ENCODE measurements at regions not wholly inside any gene's neighbourhood (a gene's known extent, or its start where the extent isn't known, plus 50 kb on each side); places are given as distances from the start of the nearest gene placed in this dataset.

DNA sequence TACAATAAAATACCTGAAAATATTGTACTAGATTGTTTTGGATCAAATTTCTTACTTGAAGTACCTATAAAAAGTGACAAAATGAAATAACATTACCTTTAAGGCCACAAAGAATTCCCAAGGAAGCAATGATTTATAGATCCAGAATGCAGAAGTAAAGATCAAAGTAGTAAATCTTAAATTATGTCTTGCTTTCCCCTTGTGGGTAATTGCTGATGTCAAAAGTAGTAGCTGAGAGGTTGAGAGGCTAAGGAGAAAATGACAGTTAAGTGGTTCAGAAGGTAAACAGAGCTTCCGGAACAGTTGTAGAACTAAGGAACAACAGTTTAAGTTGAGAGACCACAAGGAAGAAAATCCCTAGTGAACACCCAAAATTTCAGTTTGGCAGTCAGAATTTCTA, 358.3 kb downstream of the GABRG1 start:
- H3K27me3 ChIP-seq (replicated peaks in 1 of 2; ENCODE audit: control insufficient read depth in 2 of 2, insufficient read depth in 2 of 2, low read length in 1 of 2) = no peaks in the 10 kb centered on the region
- CTCF ChIA-PET = interaction anchor here (1.2 kb wide), 1 partner anchor 15 kb away, joined by 5 read pairs; no protein-coding TSS in a partner anchor
- SMC1A ChIA-PET (ENCODE audit: uncharacterized antibody, unreplicated experiment) = interaction anchor here (1.5 kb wide), 1 partner anchor 11 kb away, joined by 6 read pairs; no protein-coding TSS in a partner anchor
- H3K4me3 ChIP-seq = no peak overlapping the region
- H3K27ac ChIP-seq (ENCODE audit: control insufficient read depth, insufficient read depth) = no peak overlapping the region
- no peak for ATAC-seq
- no peak overlapping the region for H3K9ac ChIP-seq (ENCODE audit: control insufficient read depth, insufficient read depth, low read length)
- no peaks in the 10 kb centered on the region for H3K4me1 ChIP-seq (ENCODE audit: control insufficient read depth, insufficient read depth, low read length)
- FAIRE-seq = no peak
- H2AFZ ChIP-seq (ENCODE audit: control insufficient read depth, low read depth, low read length) = no peak overlapping the region
- no TSS peak for BruUV-seq (replicated peaks)
- H3K4me2 ChIP-seq (ENCODE audit: control insufficient read depth, insufficient read depth) = no peak overlapping the region
- RAD21 ChIA-PET (ENCODE audit: unreplicated experiment) = no interaction called here
- no peak for DNase-seq (ENCODE audit: low read depth, low spot score)
- POLR2A ChIA-PET = no interaction called here
- no peaks in the 10 kb centered on the region for H3K9me3 ChIP-seq (replicated peaks; ENCODE audit: control insufficient read depth, insufficient read depth, low read length)
- no peaks in the 10 kb centered on the region for H3K79me2 ChIP-seq (ENCODE audit: control insufficient read depth, insufficient read depth, low read length)
- in situ Hi-C loops (cut with MboI) (no loop called here), intact Hi-C loops (cut with micrococcal nuclease; ENCODE audit: unreplicated experiment) (no loop called here)
- H4K20me1 ChIP-seq (ENCODE audit: control insufficient read depth, insufficient read depth) = no peaks in the 10 kb centered on the region
- TF ChIP-seq NR2C1 (IDR thresholded peaks at IDR 0.05) = no peak
- no peak for TF ChIP-seq PAX5 (IDR thresholded peaks at IDR 0.05; ENCODE audit: borderline replicate concordance, low read depth, low read length)
- TF ChIP-seq NFYB (IDR thresholded peaks at IDR 0.05; ENCODE audit: insufficient read depth, low read depth, low read length) = no peak
- no peak for TF ChIP-seq ASH2L (IDR thresholded peaks at IDR 0.05; ENCODE audit: borderline replicate concordance, low read depth)
- TF ChIP-seq LARP7 (IDR thresholded peaks at IDR 0.05) = no peak
- no peak for TF ChIP-seq ESRRA (IDR thresholded peaks at IDR 0.05; ENCODE audit: low read length)
- TF ChIP-seq RUNX3 (IDR thresholded peaks at IDR 0.05; ENCODE audit: low read length) = no peak
- TF ChIP-seq PML (IDR thresholded peaks at IDR 0.05; ENCODE audit: low read length) = no peak
- TF ChIP-seq RELA (IDR thresholded peaks at IDR 0.05; ENCODE audit: borderline replicate concordance, partially characterized antibody) = no peak
- no peaks in the 10 kb centered on the region for H3K36me3 ChIP-seq (ENCODE audit: control insufficient read depth in 2 of 2, insufficient read depth in 2 of 2, low read length in 1 of 2)
- 0% methylated on average over 1 of the region's 1 CpG for WGBS (ENCODE audit: insufficient coverage, insufficient replicate concordance, low lambda C conversion rate, missing lambda C conversion rate)

DNA sequence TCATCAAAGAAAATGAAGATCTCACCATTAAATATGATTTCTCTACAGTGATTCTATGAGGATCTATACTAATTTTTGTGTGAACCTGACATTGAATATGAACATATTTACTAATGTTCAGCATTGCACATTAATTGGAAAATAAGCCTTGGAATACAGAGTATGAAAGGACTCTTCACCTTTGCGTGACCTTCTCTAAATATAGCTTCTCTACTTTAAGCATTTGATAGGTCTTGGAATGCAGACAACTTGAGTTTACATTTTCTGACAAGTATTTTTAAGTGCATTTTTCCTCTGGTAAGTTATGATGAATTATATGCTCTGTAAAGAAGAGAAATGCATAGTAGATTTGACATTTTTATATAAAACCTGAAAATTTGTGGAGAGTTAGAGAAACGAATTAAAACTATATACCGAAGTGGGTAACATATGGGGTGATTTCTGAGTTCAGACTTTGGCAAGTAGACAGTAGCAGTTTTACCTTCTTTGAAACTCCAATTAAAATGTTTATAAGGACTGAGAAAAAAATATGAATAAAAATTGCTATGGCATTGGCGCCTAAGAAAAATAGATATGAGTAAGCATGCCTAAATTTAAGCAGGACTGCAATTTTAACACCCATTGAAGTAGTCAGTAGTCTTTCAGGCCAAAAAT, 371.9 kb downstream of the GABRG1 start:
- H3K79me2 ChIP-seq (ENCODE audit: control insufficient read depth, insufficient read depth, low read length) = no peaks in the 10 kb centered on the region
- POLR2A ChIA-PET = no interaction called here
- H3K4me1 ChIP-seq (ENCODE audit: control insufficient read depth, insufficient read depth, low read length) = no peaks in the 10 kb centered on the region
- FAIRE-seq (no peak), DNase-seq (ENCODE audit: low read depth, low spot score) (no peak), ATAC-seq (no peak)
- RAD21 ChIA-PET (ENCODE audit: unreplicated experiment) = no interaction called here
- intact Hi-C loops (cut with micrococcal nuclease; ENCODE audit: unreplicated experiment) (no loop called here), in situ Hi-C loops (cut with MboI) (no loop called here)
- H3K9me3 ChIP-seq (replicated peaks; ENCODE audit: control insufficient read depth, insufficient read depth, low read length) = no peaks in the 10 kb centered on the region
- H3K4me2 ChIP-seq (ENCODE audit: control insufficient read depth, insufficient read depth) = no peak overlapping the region
- SMC1A ChIA-PET (ENCODE audit: uncharacterized antibody, unreplicated experiment) = no interaction called here
- no peak overlapping the region for H3K9ac ChIP-seq (ENCODE audit: control insufficient read depth, insufficient read depth, low read length)
- WGBS (ENCODE audit: insufficient coverage, insufficient replicate concordance, low lambda C conversion rate, missing lambda C conversion rate) = 35% methylated on average over 4 of the region's 4 CpGs
- H3K4me3 ChIP-seq = no peak overlapping the region
- CTCF ChIA-PET = no interaction called here
- H3K27me3 ChIP-seq (replicated peaks in 1 of 2; ENCODE audit: control insufficient read depth in 2 of 2, insufficient read depth in 2 of 2, low read length in 1 of 2) = no peaks in the 10 kb centered on the region
- no TSS peak for BruUV-seq (replicated peaks)
- no peaks in the 10 kb centered on the region for H4K20me1 ChIP-seq (ENCODE audit: control insufficient read depth, insufficient read depth)
- no peaks in the 10 kb centered on the region for H3K36me3 ChIP-seq (ENCODE audit: control insufficient read depth in 2 of 2, insufficient read depth in 2 of 2, low read length in 1 of 2)
- H3K27ac ChIP-seq (ENCODE audit: control insufficient read depth, insufficient read depth) = no peak overlapping the region
- no peak overlapping the region for H2AFZ ChIP-seq (ENCODE audit: control insufficient read depth, low read depth, low read length)
- no peak for TF ChIP-seq MXI1 (IDR thresholded peaks at IDR 0.05; ENCODE audit: low read depth, low read length)
- TF ChIP-seq, protein P1, sequence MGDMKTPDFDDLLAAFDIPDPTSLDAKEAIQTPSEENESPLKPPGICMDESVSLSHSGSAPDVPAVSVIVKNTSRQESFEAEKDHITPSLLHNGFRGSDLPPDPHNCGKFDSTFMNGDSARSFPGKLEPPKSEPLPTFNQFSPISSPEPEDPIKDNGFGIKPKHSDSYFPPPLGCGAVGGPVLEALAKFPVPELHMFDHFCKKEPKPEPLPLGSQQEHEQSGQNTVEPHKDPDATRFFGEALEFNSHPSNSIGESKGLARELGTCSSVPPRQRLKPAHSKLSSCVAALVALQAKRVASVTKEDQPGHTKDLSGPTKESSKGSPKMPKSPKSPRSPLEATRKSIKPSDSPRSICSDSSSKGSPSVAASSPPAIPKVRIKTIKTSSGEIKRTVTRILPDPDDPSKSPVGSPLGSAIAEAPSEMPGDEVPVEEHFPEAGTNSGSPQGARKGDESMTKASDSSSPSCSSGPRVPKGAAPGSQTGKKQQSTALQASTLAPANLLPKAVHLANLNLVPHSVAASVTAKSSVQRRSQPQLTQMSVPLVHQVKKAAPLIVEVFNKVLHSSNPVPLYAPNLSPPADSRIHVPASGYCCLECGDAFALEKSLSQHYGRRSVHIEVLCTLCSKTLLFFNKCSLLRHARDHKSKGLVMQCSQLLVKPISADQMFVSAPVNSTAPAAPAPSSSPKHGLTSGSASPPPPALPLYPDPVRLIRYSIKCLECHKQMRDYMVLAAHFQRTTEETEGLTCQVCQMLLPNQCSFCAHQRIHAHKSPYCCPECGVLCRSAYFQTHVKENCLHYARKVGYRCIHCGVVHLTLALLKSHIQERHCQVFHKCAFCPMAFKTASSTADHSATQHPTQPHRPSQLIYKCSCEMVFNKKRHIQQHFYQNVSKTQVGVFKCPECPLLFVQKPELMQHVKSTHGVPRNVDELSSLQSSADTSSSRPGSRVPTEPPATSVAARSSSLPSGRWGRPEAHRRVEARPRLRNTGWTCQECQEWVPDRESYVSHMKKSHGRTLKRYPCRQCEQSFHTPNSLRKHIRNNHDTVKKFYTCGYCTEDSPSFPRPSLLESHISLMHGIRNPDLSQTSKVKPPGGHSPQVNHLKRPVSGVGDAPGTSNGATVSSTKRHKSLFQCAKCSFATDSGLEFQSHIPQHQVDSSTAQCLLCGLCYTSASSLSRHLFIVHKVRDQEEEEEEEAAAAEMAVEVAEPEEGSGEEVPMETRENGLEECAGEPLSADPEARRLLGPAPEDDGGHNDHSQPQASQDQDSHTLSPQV (IDR thresholded peaks at IDR 0.05) = no peak
- no peak for TF ChIP-seq SIN3A (IDR thresholded peaks at IDR 0.05; ENCODE audit: low read depth, low read length)
- TF ChIP-seq BACH1 (IDR thresholded peaks at IDR 0.05; ENCODE audit: borderline replicate concordance) = no peak
- no peak for TF ChIP-seq ZNF274 (IDR thresholded peaks at IDR 0.05; ENCODE audit: insufficient read depth, insufficient read length)

All from GM12878 (cell line).